Vagina (tissue), 2 donors: ENCODE measurements at regions not wholly inside any gene's neighbourhood (a gene's known extent, or its start where the extent isn't known, plus 50 kb on each side); places are given as distances from the start of the nearest gene placed in this dataset.

ENCODE experiments used
- CTCF ChIP-seq, 3 experiments: fragments of 450-650 bp in 2 of 3; fragments of 200-600 bp in 1 of 3; sonication (generic) in 1 of 3; IDR thresholded peaks; one replicate each; pipeline ENCODE4 v1.5.1; 2017 to 2019; ENCODE audit warnings: antibody characterized with exemption in 3 of 3, mild to moderate bottlenecking in 2 of 3, moderate library complexity in 2 of 3
- POLR2A ChIP-seq, 2 donors: fragments of 450-650 bp; IDR thresholded peaks; one replicate each; pipeline ENCODE4 v1.6.1; 2017; ENCODE audit warnings: antibody characterized with exemption in 2 of 2, mild to moderate bottlenecking in 2 of 2, moderate library complexity in 2 of 2
- POLR2AphosphoS5 ChIP-seq, 2 donors: sonication (generic); formaldehyde crosslinking; IDR thresholded peaks; one replicate each; pipeline ENCODE4 v1.9.0; 2017; ENCODE audit warnings: antibody characterized with exemption in 2 of 2, mild to moderate bottlenecking in 2 of 2, low read depth in 1 of 2; ENCODE audit not compliant: insufficient read depth in 1 of 2

- TF ChIP-seq CTCF (IDR thresholded peaks at IDR 0.05), result no peak
- TF ChIP-seq POLR2AphosphoS5 (IDR thresholded peaks at IDR 0.05; ENCODE audit: insufficient read depth in 1 of 2, low read depth in 1 of 2), result no peak
- no peak for TF ChIP-seq POLR2A (IDR thresholded peaks at IDR 0.05)
Observed at GRCh38 chr13:21885714-21886224, 214.9 kb downstream of the FGF9 start.
